ENCODE measurements at regions not wholly inside any gene's neighbourhood (a gene's known extent, or its start where the extent isn't known, plus 50 kb on each side); places are given as distances from the start of the nearest gene placed in this dataset.
"Not testable (repeated sequence)": the region's sequence is repeated elsewhere in the genome, so short reads cannot be mapped to it uniquely, and the experiment has no call there.

- DNase-seq: no peak
Observed at GRCh38 chr11:10998674-10999073, 140.8 kb upstream of the ZBED5 start.

GRCh38 chr11:10996678-10997077 is 138.8 kb upstream of the ZBED5 start:
- no peak for DNase-seq

- no peak for DNase-seq
Observed at GRCh38 chr11:10993640-10994039, 135.8 kb upstream of the ZBED5 start.

- no peak for DNase-seq
Observed at GRCh38 chr11:10993186-10993585, 135.3 kb upstream of the ZBED5 start.

GRCh38 chr11:10991393-10991792 is 133.5 kb upstream of the ZBED5 start:
- DNase-seq: no peak

GRCh38 chr11:10990637-10991193 is 132.9 kb upstream of the ZBED5 start:
- DNase-seq: no peak

- DNase-seq: no peak
Observed at GRCh38 chr11:10990160-10990559, 132.3 kb upstream of the ZBED5 start.

- DNase-seq: no peak
Observed at GRCh38 chr11:10986006-10986405, 128.2 kb upstream of the ZBED5 start.

GRCh38 chr11:10984742-10985141 is 126.9 kb upstream of the ZBED5 start:
- DNase-seq: no peak

GRCh38 chr11:10984250-10984649 is 126.4 kb upstream of the ZBED5 start:
- no peak for DNase-seq

GRCh38 chr11:10982704-10983510 is 125.1 kb upstream of the ZBED5 start:
- DNase-seq: no peak

GRCh38 chr11:10979529-10979928 is 121.7 kb upstream of the ZBED5 start:
- DNase-seq: no peak

- no peak for DNase-seq
Observed at GRCh38 chr11:10978198-10978597, 120.3 kb upstream of the ZBED5 start.

- no peak for DNase-seq
Observed at GRCh38 chr11:10975287-10975721, 117.5 kb upstream of the ZBED5 start.

- DNase-seq: no peak
Observed at GRCh38 chr11:10973416-10973815, 115.6 kb upstream of the ZBED5 start.

- no peak for DNase-seq
Observed at GRCh38 chr11:10970926-10971325, 113.1 kb upstream of the ZBED5 start.

- DNase-seq: no peak
Observed at GRCh38 chr11:10969387-10969786, 111.5 kb upstream of the ZBED5 start.

GRCh38 chr11:10956884-10957283 is 99.0 kb upstream of the ZBED5 start:
- not testable (repeated sequence) for DNase-seq

GRCh38 chr11:10955616-10956015 is 97.8 kb upstream of the ZBED5 start:
- no peak for DNase-seq

GRCh38 chr11:10954184-10954583 is 96.3 kb upstream of the ZBED5 start:
- DNase-seq: no peak

GRCh38 chr11:10952872-10953271 is 95.0 kb upstream of the ZBED5 start:
- DNase-seq: no peak

- DNase-seq: not testable (repeated sequence)
Observed at GRCh38 chr11:10947935-10948334, 90.1 kb upstream of the ZBED5 start.

GRCh38 chr11:10946072-10946471 is 88.2 kb upstream of the ZBED5 start:
- DNase-seq: no peak

- DNase-seq: no peak
Observed at GRCh38 chr11:10945196-10945595, 87.3 kb upstream of the ZBED5 start.

GRCh38 chr11:10943968-10944367 is 86.1 kb upstream of the ZBED5 start:
- DNase-seq: no peak
